IMR-90 (cell line): ENCODE measurements at regions not wholly inside any gene's neighbourhood (a gene's known extent, or its start where the extent isn't known, plus 50 kb on each side); places are given as distances from the start of the nearest gene placed in this dataset.

Experiments used
- ATAC-seq: fragments of 200-7000 bp; cut with Tn5 transposase; 2 replicates; pipeline ENCODE4 v1.9.1; 2020; ENCODE audit warnings: low read depth, mild to moderate bottlenecking, moderate library complexity
- BruUV-seq: library from RNA; stranded (reverse); fragments of 400-500 nt; replicated peaks from 2 replicates; lab custom pipeline; 2021; lab: Mats Ljungman, UMichigan
- CTCF ChIA-PET: fragments of 300-600 bp; formaldehyde crosslinking; extraction: SDS; loops from one replicate; lab custom pipeline; 2021; ENCODE audit warnings: antibody characterized with exemption; lab: Yijun Ruan, JAX
- POLR2A ChIA-PET: fragments of 300-600 bp; sonication (Branson Sonifier 250); formaldehyde crosslinking; loops from one replicate; lab custom pipeline; 2022; ENCODE audit warnings: antibody characterized with exemption; ENCODE audit not compliant: unreplicated experiment; lab: Charles Lee
- DNase-seq: peaks from one replicate; pipeline ENCODE4 v3.0.0; 2013
- H2AFZ ChIP-seq: replicated peaks from 2 replicates; pipeline ENCODE3; 2013; ENCODE audit warnings: low read length, mild to moderate bottlenecking; ENCODE audit not compliant: poor library complexity
- H2AK5ac ChIP-seq: 2 replicates; pipeline ENCODE4 v1.6.1; 2013; ENCODE audit warnings: low read depth, low read length, inconsistent platforms
- H2AK9ac ChIP-seq: replicated peaks from 2 replicates; pipeline ENCODE3; 2013; ENCODE audit warnings: mild to moderate bottlenecking, low read depth, low read length, moderate library complexity; ENCODE audit not compliant: poor library complexity
- H2BK120ac ChIP-seq: 2 replicates; pipeline ENCODE4 v1.6.1; 2013; ENCODE audit warnings: low read depth, low read length, inconsistent platforms
- H2BK15ac ChIP-seq: 3 replicates; pipeline ENCODE4 v1.6.1; 2013; ENCODE audit warnings: low read depth, low read length, inconsistent platforms
- H2BK20ac ChIP-seq: 2 replicates; pipeline ENCODE4 v1.6.1; 2013; ENCODE audit warnings: low read depth, mild to moderate bottlenecking, inconsistent platforms, low read length, moderate library complexity
- H2BK5ac ChIP-seq: 2 replicates; pipeline ENCODE4 v1.6.1; 2013; ENCODE audit warnings: mild to moderate bottlenecking, low read depth, low read length, inconsistent platforms; ENCODE audit not compliant: poor library complexity, severe bottlenecking
- H3K14ac ChIP-seq: replicated peaks from 2 replicates; pipeline ENCODE4 v1.6.1; 2013; ENCODE audit warnings: low read depth, low read length, inconsistent platforms
- H3K18ac ChIP-seq: 2 replicates; pipeline ENCODE4 v1.6.1; 2013; ENCODE audit warnings: low read depth, low read length, control low read depth
- H3K23ac ChIP-seq: 2 replicates; pipeline ENCODE4 v1.6.1; 2013; ENCODE audit warnings: low read depth, low read length, inconsistent platforms
- H3K27ac ChIP-seq: 2 replicates; pipeline ENCODE4 v1.5.1; 2013; ENCODE audit warnings: mild to moderate bottlenecking, control low read depth, low read length; ENCODE audit not compliant: insufficient read depth
- H3K27me3 ChIP-seq: 2 replicates; pipeline ENCODE4 v1.6.1; 2013; ENCODE audit warnings: low read length; ENCODE audit not compliant: control insufficient read depth, insufficient read depth
- H3K36me3 ChIP-seq: 2 replicates; pipeline ENCODE4 v1.6.1; 2013; ENCODE audit warnings: low read length, mixed read lengths; ENCODE audit not compliant: control insufficient read depth, insufficient read depth
- H3K4ac ChIP-seq: 2 replicates; pipeline ENCODE4 v1.6.1; 2013; ENCODE audit warnings: low read depth, low read length, inconsistent platforms
- H3K4me1 ChIP-seq: 2 replicates; pipeline ENCODE4 v1.6.1; 2013; ENCODE audit warnings: low read length, mixed read lengths; ENCODE audit not compliant: control insufficient read depth, insufficient read depth
- H3K4me2 ChIP-seq: 2 replicates; pipeline ENCODE4 v1.6.1; 2013; ENCODE audit warnings: low read depth, mild to moderate bottlenecking, control low read depth, low read length, moderate library complexity
- H3K4me3 ChIP-seq: 2 replicates; pipeline ENCODE4 v1.5.1; 2013; ENCODE audit warnings: low read depth, mild to moderate bottlenecking, control low read depth, low read length, moderate library complexity; ENCODE audit not compliant: insufficient read depth
- H3K56ac ChIP-seq: 2 replicates; pipeline ENCODE4 v1.6.1; 2013; ENCODE audit warnings: low read length, inconsistent platforms; ENCODE audit not compliant: insufficient read depth; ENCODE audit errors: extremely low read depth
- H3K79me1 ChIP-seq, 2 experiments: 2 replicates each; pipeline ENCODE4 v1.6.1; 2013; ENCODE audit warnings: low read length in 2 of 2, inconsistent platforms in 1 of 2, low read depth in 1 of 2
- H3K9ac ChIP-seq: 2 replicates; pipeline ENCODE4 v1.6.1; 2013; ENCODE audit warnings: low read depth, low read length, control low read depth
- H3K9me1 ChIP-seq: 2 replicates; pipeline ENCODE4 v1.6.1; 2013; ENCODE audit warnings: low read length, inconsistent platforms; ENCODE audit not compliant: insufficient read depth
- H3K9me3 ChIP-seq: 2 replicates; pipeline ENCODE4 v1.6.1; 2013; ENCODE audit warnings: low read length; ENCODE audit not compliant: control insufficient read depth, insufficient read depth
- H4K20me1 ChIP-seq: 2 replicates; pipeline ENCODE4 v1.6.1; 2013; ENCODE audit warnings: low read length, inconsistent platforms; ENCODE audit not compliant: insufficient read depth
- H4K5ac ChIP-seq: 2 replicates; pipeline ENCODE4 v1.6.1; 2013; ENCODE audit warnings: mild to moderate bottlenecking, low read depth, low read length, control low read depth
- H4K8ac ChIP-seq, 2 experiments: 2 replicates each; pipeline ENCODE4 v1.6.1; 2013; ENCODE audit warnings: low read depth in 2 of 2, low read length in 2 of 2, control low read depth in 1 of 2, inconsistent platforms in 1 of 2
- H4K91ac ChIP-seq: 2 replicates; pipeline ENCODE4 v1.6.1; 2013; ENCODE audit warnings: low read depth, low read length, inconsistent platforms; ENCODE audit not compliant: insufficient read depth
- CEBPB ChIP-seq: IDR thresholded peaks from 2 replicates; pipeline ENCODE4 v1.6.1; 2012; ENCODE audit warnings: low read depth, low read length, improper control_type of control experiment
- MXI1 ChIP-seq: IDR thresholded peaks from 2 replicates; pipeline ENCODE4 v1.6.1; 2012; ENCODE audit warnings: low read depth, mild to moderate bottlenecking, low read length, moderate library complexity, borderline replicate concordance
- WGBS, 2 experiments: methylation state at CpG; one replicate each; pipeline versions ENCODE4 v1.1.5 to v1.1.7; 2013; ENCODE audit warnings: missing lambda C conversion rate in 2 of 2; ENCODE audit not compliant: insufficient read length in 1 of 2; ENCODE audit errors: extremely low coverage in 2 of 2; 5-methylcytosine and 5-hydroxymethylcytosine counted together
- dilution Hi-C: fragments of 300-500 bp; cut with HindIII; formaldehyde crosslinking; loops from one replicate; pipeline ENCODE4 v1.14.3; 2018; ENCODE audit warnings: low sequenced_read_pairs; ENCODE audit not compliant: unreplicated experiment
- in situ Hi-C: fragments of 300-500 bp; cut with MboI; formaldehyde crosslinking; loops from 3 replicates; pipeline ENCODE4 v1.14.3; 2019; ENCODE audit warnings: low sequenced_read_pairs, inconsistent platforms, mixed read lengths
- intact Hi-C: fragments of 100-400 bp; cut with micrococcal nuclease; formaldehyde crosslinking; loops from 2 replicates; pipeline ENCODE4 v1.10.0; 2022

DNA sequence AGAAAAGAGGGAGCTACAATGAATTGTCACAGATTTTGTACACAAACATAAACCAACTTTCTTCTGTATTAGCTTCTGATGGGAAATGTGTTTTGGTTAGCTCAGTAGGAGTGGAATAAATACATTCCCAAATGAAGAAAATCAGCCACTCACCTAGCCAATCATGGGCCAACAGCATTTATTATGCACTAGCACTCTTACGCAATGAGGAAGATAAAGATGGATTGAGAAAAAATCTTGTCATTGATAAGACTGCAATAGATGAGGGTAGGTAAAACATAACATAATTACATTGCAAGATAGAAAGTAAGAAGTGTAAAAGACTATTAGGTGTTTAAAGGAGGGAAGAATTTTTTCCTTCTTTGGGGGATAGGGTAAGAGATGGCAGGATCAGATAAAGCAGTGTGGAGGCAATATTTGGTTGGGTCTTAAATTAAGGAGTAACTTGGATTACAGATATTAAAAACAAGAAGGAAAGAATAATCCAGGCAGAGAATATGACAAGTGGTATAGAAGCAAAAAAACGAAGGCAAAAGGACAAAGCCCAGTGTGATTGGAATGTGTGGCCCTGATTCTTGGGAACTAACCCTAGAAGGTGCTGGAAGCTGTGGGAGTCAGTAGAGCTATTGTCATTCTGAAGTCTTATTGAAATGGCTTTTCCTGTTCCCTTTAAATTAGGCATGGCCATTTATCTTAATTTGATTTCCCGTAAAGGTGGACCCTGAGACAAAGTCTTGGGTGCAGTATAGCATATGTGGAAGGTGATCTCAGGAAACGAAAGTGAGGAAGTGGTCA lies 208.4 kb upstream of the MEX3C start:
- CTCF ChIA-PET, result no interaction called here
- H3K9me1 ChIP-seq, result no peaks in the 10 kb centered on the region
- no peak overlapping the region for H2AK9ac ChIP-seq

More for the DNA sequence above, 208.4 kb upstream of the MEX3C start:
- H2BK120ac ChIP-seq, result no peak overlapping the region
- ATAC-seq (no peak), DNase-seq (no peak)
- dilution Hi-C loops, result no loop called here
- no peak overlapping the region for H3K4me3 ChIP-seq
- in situ Hi-C loops, result no loop called here
- no peak overlapping the region for H2BK5ac ChIP-seq
- no peak overlapping the region for H4K8ac ChIP-seq
- 0% methylated on average over 1 of the region's 4 CpGs; no CpG with 5 or more reads in 1 of the 2 experiments for WGBS, 2 experiments
- H2AK5ac ChIP-seq, result no peak overlapping the region
- no peak overlapping the region for H4K91ac ChIP-seq
- no peak overlapping the region for H3K14ac ChIP-seq
- no peak overlapping the region for H3K27ac ChIP-seq
- no peak overlapping the region for H2BK15ac ChIP-seq
- no peak overlapping the region for H3K56ac ChIP-seq
- POLR2A ChIA-PET, result no interaction called here
- TF ChIP-seq CEBPB (peak; percentile 56), MXI1 (no peak)
- H3K9ac ChIP-seq, result no peak overlapping the region
- no peaks in the 10 kb centered on the region for H3K4me1 ChIP-seq
- intact Hi-C loops, result no loop called here
- H3K27me3 ChIP-seq, result no peaks in the 10 kb centered on the region
- H4K20me1 ChIP-seq, result no peaks in the 10 kb centered on the region
- no peak overlapping the region for H2BK20ac ChIP-seq
- H3K4ac ChIP-seq, result no peak overlapping the region
- H3K18ac ChIP-seq, result no peak overlapping the region
- no peak overlapping the region for H3K4me2 ChIP-seq
- peaks cover 8% of the 10 kb centered on the region for H3K9me3 ChIP-seq
- no peak overlapping the region for H2AFZ ChIP-seq
- no peaks in the 10 kb centered on the region for H3K36me3 ChIP-seq
- no peak overlapping the region for H4K5ac ChIP-seq
- no peaks in the 10 kb centered on the region for H3K79me1 ChIP-seq
- no TSS peak for BruUV-seq
- no peak overlapping the region for H3K23ac ChIP-seq
